Activated CD4-positive, CD25-positive, alpha-beta regulatory T cell treated with anti-CD3 and anti-CD28 coated beads, Interleukin-2, amount 50 U/mL, for 72 hours (primary cell): ENCODE measurements at regions not wholly inside any gene's neighbourhood (a gene's known extent, or its start where the extent isn't known, plus 50 kb on each side); places are given as distances from the start of the nearest gene placed in this dataset.

Source experiments
- DNase-seq: peaks from one replicate; pipeline ENCODE4 v3.0.0; 2021

DNA sequence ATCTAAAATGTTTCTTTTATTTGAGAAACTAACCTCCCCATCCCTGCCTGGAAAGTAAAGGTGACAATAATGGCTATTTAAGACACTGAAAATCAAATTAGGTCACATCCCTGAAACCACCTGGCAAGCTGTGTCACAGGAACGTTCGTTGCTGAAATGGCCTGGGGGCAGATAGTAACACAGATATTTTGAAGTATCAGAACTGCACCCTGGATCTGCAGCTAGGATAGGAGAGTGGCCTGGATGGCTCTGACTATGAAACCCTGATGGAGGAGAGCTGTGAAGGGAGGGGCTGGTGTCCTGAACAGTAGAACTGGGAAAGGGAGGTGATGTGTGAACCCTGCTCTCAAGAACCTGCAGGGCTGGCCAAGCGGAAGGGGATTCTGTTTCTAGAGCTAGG, 648.3 kb upstream of the CFAP20DC start:
- DNase-seq: no peak

GRCh38 chr3:59696783-59697182, 647.0 kb upstream of the CFAP20DC start:
- no peak for DNase-seq

- no peak for DNase-seq
These were observed 646.0 kb upstream of the CFAP20DC start for GRCh38 chr3:59695860-59696259.

DNA sequence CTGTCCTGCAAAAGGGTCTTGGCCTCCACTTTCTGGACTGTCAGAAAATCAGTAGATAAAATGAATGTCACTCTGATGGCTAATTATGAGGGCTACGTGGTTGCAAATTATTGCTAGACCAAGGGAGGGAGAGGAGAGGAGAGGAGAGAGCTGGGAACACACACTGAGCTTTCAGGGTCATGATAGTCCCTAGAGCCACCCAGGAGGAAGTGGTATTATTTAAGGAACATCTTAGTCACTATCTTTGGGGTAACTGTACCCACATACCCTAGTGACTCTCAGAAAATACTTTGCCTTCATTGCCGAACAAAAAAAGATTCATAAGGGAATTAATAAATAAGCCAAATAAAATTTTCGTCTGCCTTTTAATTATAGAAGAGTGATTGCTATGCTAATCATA, 642.3 kb upstream of the CFAP20DC start:
- DNase-seq: no peak

- no peak for DNase-seq
These were observed 641.1 kb upstream of the CFAP20DC start for GRCh38 chr3:59690886-59691285.

GRCh38 chr3:59688636-59689035, 638.8 kb upstream of the CFAP20DC start:
- DNase-seq: no peak

DNA sequence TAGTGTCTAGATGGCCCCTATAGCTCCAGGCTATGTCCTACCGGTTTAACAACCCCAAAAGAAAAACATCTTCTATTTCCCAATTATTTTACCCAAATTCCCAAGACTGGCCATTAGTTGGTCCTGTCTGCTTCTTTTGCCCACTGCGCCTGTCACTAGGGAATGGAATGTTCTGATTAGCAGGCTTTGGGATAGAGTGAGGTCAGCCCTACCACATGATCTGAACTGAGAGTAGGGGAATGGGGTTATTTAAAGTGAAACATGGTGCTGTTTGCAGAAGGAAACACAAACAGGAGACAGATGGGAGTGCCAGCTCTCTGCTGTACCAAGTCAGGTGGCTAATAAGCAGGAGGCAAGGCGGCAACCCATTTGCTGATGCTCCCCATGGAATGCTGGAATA, 635.6 kb upstream of the CFAP20DC start:
- no peak for DNase-seq

DNA sequence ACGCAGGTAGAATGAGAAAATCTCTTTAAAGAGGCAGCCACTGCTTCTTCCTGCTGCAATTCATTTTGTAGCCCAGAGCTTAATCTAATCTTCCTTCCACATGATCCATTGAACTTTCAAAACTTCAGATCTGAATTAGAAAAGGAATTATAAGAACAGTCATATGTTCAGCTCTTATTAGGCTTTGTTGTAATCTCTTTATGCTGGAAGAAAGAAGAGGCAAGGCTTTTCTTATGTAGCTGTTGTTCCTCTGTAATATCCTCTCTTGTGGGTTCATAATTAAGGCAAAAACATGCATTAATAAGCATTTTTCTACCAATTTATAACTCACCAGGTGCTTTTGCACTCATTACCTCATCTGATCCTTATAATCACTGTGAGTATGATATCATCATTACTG, 634.9 kb upstream of the CFAP20DC start:
- no peak for DNase-seq

DNA sequence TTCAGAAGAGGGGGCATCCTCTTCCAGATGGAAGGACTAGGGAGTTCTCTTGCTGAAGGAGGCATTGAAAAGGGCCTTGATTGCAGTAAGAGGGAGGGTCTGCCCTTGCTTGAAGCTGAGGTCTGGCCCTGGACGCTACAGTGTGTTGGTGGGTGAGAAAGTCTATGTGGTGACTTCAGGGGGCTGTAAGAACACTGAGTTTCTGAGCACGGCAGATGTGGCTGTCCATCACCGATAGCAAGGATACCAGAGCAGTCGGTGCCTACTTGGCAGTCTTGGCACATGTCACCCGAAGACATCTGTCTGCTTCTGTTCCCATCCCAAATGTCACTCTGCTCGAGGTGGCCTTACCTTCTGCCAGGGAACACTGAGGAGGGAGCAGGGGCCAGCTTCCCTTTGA, 631.1 kb upstream of the CFAP20DC start:
- DNase-seq: no peak

DNA sequence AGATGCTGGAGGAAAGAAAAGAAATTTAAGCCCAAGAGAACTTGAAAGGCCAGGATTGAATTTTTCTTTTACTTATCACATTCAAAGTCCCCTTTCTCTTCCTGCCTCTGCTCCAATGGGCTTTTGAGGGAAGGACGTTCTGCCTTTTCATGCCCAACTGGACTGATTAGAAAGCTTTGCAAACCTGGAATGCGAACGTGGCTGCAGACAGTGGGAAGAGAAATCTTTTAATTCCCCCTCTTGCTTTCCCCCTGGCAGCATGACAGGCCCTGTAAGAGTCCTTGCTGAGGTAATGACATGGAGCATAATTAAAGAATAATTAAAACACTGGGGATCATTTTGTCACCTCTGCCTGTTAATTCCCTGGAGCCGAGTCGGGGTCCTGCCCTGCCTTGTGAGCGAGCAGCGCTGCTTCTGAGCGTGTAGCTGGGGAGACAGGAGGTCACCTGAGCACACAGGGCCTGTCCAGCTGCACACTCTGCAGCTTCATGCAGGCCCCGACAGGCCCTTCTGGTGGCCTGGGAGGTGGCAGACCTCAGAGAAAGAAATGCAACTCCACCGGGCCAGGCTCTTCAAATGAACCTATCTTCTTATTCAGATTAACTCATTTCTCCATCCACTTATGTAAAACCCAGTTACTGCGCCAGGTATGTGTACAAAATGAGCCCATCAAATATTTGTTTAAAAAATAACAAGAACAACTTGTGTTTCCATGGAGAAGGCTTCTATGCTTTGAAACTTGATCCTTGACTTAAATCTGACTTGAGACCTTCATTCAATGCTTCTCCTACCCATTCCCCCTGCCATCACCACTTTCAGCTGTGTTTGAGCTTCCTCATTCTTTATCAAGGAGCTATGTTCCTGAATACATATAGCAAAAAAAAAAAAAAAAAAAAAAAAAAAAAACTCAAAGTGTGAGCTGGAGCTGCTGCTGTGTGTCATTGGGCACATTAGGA, 628.2 kb upstream of the CFAP20DC start:
- no peak for DNase-seq

DNA sequence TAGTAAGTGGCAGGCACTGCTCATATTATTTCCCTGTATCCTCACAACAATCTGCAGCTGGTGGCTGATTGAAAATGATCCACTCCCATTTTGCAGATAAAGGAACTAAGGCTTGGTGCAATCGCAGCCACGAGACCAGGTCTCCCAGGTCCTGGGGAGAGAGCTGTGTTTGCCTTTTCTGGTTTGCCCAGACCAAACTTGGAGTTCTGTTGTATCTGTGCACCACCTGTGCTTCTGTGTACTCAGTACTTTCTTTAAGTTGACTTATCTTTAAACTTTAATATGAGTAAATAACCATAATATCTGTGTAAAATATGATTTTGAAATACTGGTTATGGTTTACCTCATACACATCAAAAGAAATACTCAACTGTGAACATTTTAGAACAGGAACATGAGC, 625.7 kb upstream of the CFAP20DC start:
- no peak for DNase-seq

- no peak for DNase-seq
These were observed 613.4 kb upstream of the CFAP20DC start for GRCh38 chr3:59663076-59663850.

DNA sequence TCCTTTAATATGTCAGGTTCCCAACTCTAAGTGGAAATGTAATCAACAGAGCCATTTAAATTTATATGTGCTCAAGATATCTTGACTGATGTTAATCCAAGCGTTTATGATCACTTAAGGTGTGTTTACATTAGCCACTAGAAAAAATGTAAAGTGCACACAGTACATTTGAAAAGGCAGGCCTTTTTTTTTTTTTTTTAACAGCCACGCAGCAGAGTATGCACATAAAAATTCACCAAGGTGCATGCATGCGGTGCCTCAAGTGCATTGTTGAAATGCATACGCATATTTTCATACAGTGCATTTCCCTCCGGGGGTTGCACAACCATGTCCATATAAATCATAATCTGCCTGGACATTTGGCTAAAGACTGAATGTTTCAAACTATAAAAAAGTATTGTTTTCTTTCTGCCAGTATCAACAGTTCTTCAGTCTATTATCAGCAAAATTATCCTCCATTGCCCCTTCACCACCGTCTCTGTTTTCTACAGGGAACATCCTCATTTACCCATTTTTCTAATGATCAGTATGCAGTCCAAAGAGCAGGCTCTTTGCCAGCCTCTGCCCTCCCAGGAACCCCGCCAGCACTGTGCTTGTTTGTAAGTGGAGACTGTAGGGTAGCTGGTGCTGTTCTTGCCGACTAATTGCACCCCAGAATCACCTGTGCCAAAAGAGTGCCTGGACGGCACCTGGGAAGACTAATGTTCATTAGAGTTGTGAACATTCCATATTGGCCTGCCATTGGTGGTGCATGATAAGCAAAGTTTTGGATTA, 611.2 kb upstream of the CFAP20DC start:
- no peak for DNase-seq

- no peak for DNase-seq
These were observed 610.6 kb upstream of the CFAP20DC start for GRCh38 chr3:59660376-59660775.

GRCh38 chr3:59659755-59660154, 609.9 kb upstream of the CFAP20DC start:
- DNase-seq: no peak

- no peak for DNase-seq
These were observed 609.0 kb upstream of the CFAP20DC start for GRCh38 chr3:59658866-59659265.

DNA sequence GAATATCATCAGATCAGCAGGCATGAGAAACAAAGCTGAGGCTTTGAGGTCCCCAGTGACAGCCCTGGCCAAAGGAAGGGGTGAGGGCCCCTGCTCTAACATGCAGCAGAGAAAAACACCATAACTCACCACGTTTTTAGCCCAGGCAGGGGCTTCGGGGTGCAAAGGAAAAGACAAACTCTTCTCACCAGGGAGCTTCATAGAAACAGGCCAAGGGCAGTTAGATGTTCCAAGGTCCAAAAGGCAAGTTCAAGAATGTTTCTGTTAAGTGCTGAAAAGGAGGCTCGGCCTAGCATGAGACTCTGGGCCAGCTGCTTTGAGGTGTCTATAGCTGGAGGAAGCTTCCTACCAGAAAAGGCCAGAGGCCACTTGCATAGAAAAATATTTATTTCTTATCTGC, 608.4 kb upstream of the CFAP20DC start:
- DNase-seq: no peak

DNA sequence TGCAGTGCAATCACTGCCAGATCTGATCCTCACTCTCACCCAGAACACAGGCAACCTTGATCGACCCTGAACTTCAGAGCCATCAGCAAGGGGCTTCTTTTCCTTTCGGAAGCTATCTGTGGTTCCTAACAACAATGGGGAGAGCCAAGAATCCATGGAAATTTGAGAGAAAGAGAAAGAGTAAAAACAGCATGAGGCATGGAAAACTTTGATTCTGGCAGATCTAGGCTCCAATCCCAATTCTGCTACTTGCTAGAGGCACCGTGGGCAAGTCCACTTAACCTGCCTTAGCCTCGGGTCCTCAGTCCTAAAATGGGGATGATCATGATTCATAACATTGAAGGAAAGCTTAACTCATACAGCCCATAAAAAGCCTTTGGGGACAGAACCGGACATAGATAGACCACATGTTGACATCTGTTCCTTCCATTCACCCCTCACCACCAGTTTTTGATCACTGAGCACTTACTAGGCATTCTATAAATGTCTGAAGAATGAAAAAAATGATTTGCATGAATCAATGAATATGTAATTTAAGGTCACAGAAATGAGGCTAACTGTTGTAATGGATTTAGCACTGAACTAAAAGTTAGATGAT, 605.7 kb upstream of the CFAP20DC start:
- no peak for DNase-seq

GRCh38 chr3:59654480-59655417, 604.9 kb upstream of the CFAP20DC start:
- no peak for DNase-seq

DNA sequence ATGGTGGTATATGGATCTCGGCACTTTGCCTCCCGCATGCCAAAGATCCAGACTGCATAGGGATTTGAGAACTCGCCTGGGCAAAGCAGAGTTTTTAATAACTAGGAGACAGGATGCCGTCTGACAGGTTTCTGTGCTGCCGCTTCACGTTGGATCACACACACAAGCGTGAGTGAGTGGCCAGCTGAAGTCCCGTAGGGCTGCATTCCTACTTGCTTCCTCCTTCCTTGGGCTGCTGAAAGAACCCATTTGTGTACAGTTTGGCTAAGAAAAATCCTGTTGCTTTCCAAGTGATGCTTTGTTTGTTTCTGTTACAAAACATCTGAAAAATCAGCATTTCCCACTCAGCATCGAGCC, 604.3 kb upstream of the CFAP20DC start:
- DNase-seq: no peak

DNA sequence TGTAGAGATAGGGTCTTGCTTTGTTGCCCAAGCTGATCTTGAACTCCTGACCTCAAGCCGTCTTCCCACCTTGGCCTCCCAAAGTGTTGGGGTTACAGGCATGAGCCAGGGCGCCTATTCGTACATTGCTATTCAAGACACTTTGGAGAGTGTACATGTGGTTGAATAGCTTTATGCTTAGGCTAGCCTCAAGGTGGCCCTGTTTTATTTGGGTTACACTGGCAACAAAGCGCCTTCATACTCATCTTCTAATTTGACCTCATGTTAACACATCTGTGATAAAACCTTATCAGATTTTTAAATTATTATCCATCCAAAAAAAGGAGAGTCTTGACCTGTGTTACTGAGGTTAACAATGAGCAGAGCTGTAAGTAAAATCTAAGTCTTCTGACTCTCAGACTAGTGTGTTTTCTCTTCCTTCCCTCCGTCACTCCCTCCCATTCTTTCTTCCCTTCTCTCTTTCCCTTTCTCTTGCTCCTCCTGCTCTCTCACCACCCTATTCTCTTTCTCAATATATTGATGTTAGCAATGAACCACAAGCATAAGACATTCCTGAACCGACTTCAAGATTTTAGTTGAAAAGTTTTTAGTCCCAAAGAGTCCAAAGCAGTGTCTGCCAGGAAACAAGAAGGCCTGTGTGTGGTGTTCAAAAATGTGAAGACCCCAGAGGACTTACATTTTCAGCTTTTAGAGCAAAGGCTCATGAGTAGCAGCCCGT, 603.7 kb upstream of the CFAP20DC start:
- no peak for DNase-seq
